HG02759 (cell line): ENCODE measurements at regions not wholly inside any gene's neighbourhood (a gene's known extent, or its start where the extent isn't known, plus 50 kb on each side); places are given as distances from the start of the nearest gene placed in this dataset.

Source experiments
- ATAC-seq: cut with Tn5 transposase; IDR thresholded peaks from one replicate; pipeline ENCODE4 v1.9.1; 2021; ENCODE audit warnings: mild to moderate bottlenecking, moderate library complexity; ENCODE audit not compliant: unreplicated experiment

GRCh38 chr3:144067059-144067458 is 95.4 kb downstream of the DIPK2A start:
- ATAC-seq: no peak

- no peak for ATAC-seq
Measured at GRCh38 chr3:144073698-144074097, 102.1 kb downstream of the DIPK2A start.

GRCh38 chr3:144079634-144080033 is 108.0 kb downstream of the DIPK2A start:
- no peak for ATAC-seq

GRCh38 chr3:144084929-144085328 is 113.3 kb downstream of the DIPK2A start:
- no peak for ATAC-seq

GRCh38 chr3:144085964-144086363 is 114.3 kb downstream of the DIPK2A start:
- ATAC-seq: no peak

GRCh38 chr3:144096016-144096415 is 124.4 kb downstream of the DIPK2A start:
- no peak for ATAC-seq

- ATAC-seq: no peak
Measured at GRCh38 chr3:144097163-144097562, 125.5 kb downstream of the DIPK2A start.

- ATAC-seq: no peak
Measured at GRCh38 chr3:144098691-144099090, 127.1 kb downstream of the DIPK2A start.

GRCh38 chr3:144102421-144102820 is 130.8 kb downstream of the DIPK2A start:
- ATAC-seq: no peak

- ATAC-seq: no peak
Measured at GRCh38 chr3:144104186-144104585, 132.6 kb downstream of the DIPK2A start.

- no peak for ATAC-seq
Measured at GRCh38 chr3:144104679-144105078, 133.1 kb downstream of the DIPK2A start.

- ATAC-seq: no peak
Measured at GRCh38 chr3:144105542-144105941, 133.9 kb downstream of the DIPK2A start.

- no peak for ATAC-seq
Measured at GRCh38 chr3:144106970-144107369, 135.3 kb downstream of the DIPK2A start.

- no peak for ATAC-seq
Measured at GRCh38 chr3:144107923-144108322, 136.3 kb downstream of the DIPK2A start.

- ATAC-seq: peak; percentile 94
Measured at GRCh38 chr3:144109944-144110343, 138.3 kb downstream of the DIPK2A start.

GRCh38 chr3:144112036-144112435 is 140.4 kb downstream of the DIPK2A start:
- ATAC-seq: no peak

GRCh38 chr3:144112437-144112836 is 140.8 kb downstream of the DIPK2A start:
- ATAC-seq: no peak

- ATAC-seq: no peak
Measured at GRCh38 chr3:144114767-144115166, 143.1 kb downstream of the DIPK2A start.

GRCh38 chr3:144119633-144120032 is 148.0 kb downstream of the DIPK2A start:
- no peak for ATAC-seq

- no peak for ATAC-seq
Measured at GRCh38 chr3:144121661-144122060, 150.0 kb downstream of the DIPK2A start.

GRCh38 chr3:144127014-144127413 is 155.4 kb downstream of the DIPK2A start:
- ATAC-seq: no peak

GRCh38 chr3:144127700-144128099 is 156.1 kb downstream of the DIPK2A start:
- ATAC-seq: no peak

GRCh38 chr3:144128108-144128892 is 156.7 kb downstream of the DIPK2A start:
- ATAC-seq: peak; percentile 94
